GM18508 (cell line): ENCODE measurements at regions not wholly inside any gene's neighbourhood (a gene's known extent, or its start where the extent isn't known, plus 50 kb on each side); places are given as distances from the start of the nearest gene placed in this dataset.
A peak's percentile ranks its signal among the peaks of the same experiment; 100 is the strongest.
"Not testable (repeated sequence)": the region's sequence is repeated elsewhere in the genome, so short reads cannot be mapped to it uniquely, and the experiment has no call there.

Experiments used
- ATAC-seq: cut with Tn5 transposase; IDR thresholded peaks from one replicate; pipeline ENCODE4 v1.9.1; 2021; ENCODE audit warnings: moderate number of reproducible peaks; ENCODE audit not compliant: insufficient read depth, unreplicated experiment

DNA sequence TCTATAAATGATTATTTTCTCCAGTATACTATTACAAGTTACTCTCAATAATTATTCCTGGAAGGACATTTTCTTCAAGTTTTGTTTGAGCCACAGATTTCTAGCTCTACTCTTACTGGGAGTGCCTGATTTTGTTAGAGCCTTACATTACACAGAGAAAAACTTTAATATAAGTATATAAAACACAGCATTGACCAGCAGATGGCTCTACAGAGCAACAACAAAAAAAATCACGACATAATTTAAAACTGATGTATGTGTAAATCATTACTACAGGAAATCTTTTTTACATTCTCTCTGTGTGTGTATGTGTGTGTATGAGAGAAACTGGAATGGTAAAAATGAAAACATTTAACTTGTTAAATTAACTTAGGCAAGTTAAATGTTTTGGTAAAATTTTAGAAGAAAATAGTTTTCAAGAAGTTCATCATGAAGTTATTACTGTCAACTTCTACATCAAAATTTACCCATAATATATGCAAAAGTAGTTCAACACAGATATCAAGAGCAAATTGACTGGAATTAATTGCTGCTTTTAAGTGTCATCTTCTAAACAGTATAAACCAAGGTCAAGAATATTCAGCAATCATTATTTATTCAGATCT lies 103.3 kb downstream of the MDH1 start:
- ATAC-seq = no peak

GRCh38 chr2:63695583-63695982 lies 106.8 kb downstream of the MDH1 start:
- ATAC-seq = no peak

DNA sequence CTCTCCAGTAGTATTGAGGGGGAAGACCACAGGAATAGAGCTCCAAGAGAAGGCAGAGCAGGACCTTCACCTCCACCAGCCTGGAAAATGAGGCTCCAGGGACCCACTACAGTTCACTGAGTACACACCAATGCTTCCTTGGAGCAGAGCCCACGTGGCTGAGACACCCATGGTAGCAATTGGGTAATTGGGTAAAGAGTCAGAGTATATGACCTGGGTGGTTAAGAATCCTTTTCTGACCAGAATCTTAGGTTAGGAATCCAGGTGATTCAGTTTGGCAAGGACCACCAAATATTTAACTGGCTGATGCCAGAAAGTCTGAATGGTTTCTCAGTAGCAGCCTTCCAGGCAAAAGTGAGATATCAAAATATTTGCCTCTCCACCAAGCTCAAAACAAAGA lies 107.7 kb downstream of the MDH1 start:
- ATAC-seq = no peak

- no peak for ATAC-seq
Measured at GRCh38 chr2:63697160-63697559, 108.4 kb downstream of the MDH1 start.

GRCh38 chr2:63698786-63699548 lies 110.2 kb downstream of the MDH1 start:
- ATAC-seq = peak; percentile 55

- ATAC-seq = no peak
Measured at GRCh38 chr2:63699549-63699839, 110.7 kb downstream of the MDH1 start.

GRCh38 chr2:63700271-63700670 lies 111.5 kb downstream of the MDH1 start:
- no peak for ATAC-seq

GRCh38 chr2:63701406-63701805 lies 112.6 kb downstream of the MDH1 start:
- no peak for ATAC-seq

DNA sequence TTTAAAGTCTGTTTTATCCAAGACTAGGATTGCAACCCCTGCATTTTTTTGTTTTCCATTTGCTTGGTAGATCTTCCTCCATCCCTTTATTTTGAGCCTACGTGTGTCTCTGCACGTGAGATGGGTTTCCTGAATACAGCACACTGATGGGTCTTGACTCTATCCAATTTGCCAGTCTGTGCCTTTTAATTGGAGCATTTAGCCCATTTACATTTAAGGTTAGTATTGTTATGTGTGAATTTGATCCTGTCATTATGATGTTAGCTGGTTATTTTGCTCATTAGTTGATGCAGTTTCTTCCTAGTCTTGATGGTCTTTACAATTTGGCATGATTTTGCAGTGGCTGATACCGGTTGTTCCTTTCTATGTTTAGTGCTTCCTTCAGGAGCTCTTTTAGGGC lies 117.3 kb downstream of the MDH1 start:
- ATAC-seq = not testable (repeated sequence)

GRCh38 chr2:63710732-63711131 lies 122.0 kb downstream of the MDH1 start:
- ATAC-seq = no peak

- ATAC-seq = no peak
Measured at GRCh38 chr2:63712748-63713147, 124.0 kb downstream of the MDH1 start.

- no peak for ATAC-seq
Measured at GRCh38 chr2:63716146-63716545, 125.5 kb upstream of the UGP2 start.

- no peak for ATAC-seq
Measured at GRCh38 chr2:63719052-63719451, 122.6 kb upstream of the UGP2 start.

GRCh38 chr2:63721082-63721424 lies 120.6 kb upstream of the UGP2 start:
- no peak for ATAC-seq

DNA sequence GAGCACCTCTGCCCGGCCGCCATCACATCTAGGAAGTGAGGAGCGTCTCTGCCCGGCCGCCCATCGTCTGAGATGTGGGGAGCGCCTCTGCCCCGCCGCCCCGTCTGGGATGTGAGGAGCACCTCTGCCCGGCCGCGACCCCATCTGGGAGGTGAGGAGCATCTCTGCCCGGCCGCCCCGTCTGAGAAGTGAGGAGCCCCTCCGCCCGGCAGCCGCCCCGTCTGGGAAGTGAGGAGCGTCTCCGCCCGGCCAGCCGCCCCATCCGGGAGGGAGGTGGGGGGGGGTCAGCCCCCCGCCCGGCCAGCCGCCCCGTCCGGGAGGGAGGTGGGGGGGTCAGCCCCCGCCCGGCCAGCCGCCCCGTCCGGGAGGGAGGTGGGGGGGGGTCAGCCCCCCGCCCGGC lies 119.4 kb upstream of the UGP2 start:
- ATAC-seq = not testable (repeated sequence)

GRCh38 chr2:63723709-63724108 lies 118.0 kb upstream of the UGP2 start:
- ATAC-seq = no peak

DNA sequence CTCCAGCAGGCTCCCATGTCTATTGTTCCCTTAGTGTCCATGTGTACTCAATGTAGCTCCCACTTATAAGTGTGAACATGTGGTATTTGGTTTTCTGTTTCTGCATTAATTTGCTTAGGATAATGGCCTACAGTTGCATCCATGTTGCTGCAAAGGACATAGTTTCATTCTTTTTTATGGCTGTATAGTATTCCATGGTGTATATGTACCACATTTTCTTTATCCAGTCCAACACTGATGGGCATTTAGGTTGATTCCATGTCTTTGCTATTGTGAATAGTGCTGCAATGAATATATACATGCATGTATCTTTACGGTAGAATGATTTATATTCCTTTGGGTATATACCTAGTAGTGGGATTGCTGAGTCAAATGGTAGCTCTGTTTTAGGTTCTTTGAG lies 116.5 kb upstream of the UGP2 start:
- ATAC-seq = not testable (repeated sequence)

GRCh38 chr2:63729362-63729761 lies 112.3 kb upstream of the UGP2 start:
- ATAC-seq = no peak

GRCh38 chr2:63729831-63730230 lies 111.9 kb upstream of the UGP2 start:
- no peak for ATAC-seq

- ATAC-seq = no peak
Measured at GRCh38 chr2:63734510-63734909, 107.2 kb upstream of the UGP2 start.

DNA sequence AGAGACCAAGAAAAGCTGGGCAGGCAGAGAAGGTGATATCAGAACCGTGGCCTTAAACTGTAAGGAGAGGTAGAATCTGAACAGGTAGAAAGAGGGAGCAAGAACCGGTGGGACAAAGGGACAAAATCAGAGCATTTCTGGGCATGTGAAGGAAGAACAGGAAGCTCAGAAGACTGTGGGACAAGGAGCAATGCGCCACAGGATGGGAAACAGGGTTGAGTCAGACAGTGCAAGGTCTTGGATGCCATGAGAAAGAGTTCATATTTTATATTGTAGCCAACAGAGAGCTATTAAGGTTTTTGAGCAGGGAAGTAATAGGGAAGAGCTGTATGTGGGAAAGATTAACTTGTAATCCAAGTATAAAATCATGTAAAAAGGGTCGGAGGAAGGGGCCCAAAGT lies 106.4 kb upstream of the UGP2 start:
- ATAC-seq = no peak

- ATAC-seq = no peak
Measured at GRCh38 chr2:63735931-63736330, 105.8 kb upstream of the UGP2 start.
